ENCODE measurements at regions not wholly inside any gene's neighbourhood (a gene's known extent, or its start where the extent isn't known, plus 50 kb on each side); places are given as distances from the start of the nearest gene placed in this dataset.
A peak's percentile ranks its signal among the peaks of the same experiment; 100 is the strongest.

- no peak for DNase-seq
Measured at GRCh38 chr3:72144773-72145505, 360.0 kb upstream of the PROK2 start.

DNA sequence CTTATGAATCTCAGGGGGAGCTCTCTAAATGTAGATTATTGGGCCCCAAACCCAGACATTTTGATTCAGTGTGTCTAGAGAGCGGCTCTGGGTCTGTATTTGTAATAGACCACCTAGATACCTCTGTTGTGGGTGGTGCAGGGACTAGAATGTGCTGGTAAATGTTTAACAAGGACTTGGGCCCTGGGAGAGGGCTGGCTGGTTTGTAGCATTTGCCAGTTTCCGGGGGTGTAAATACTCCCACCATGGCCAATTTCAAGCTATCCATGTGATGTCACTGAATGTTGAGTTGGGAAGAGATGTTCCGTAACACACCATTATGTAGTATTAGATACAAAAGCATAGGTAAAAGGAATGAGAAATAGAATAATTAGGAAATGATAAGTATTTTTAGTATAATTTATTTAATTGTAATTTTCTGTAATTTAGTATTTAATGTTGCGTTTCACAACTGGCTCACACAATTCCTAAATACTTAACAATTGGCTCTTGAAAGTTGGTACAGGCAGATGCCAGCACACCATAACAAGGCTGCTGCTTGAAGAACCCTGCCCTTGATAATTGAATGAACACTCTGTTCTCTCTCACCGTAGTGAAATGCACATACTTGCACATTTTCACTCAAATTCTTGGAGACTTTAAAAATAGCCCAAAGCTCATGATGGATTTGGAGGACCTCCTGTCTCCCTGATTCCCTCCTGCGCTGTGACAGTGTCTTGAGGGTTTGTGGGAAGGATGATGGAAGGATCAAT is 359.2 kb upstream of the PROK2 start:
- no peak for DNase-seq

DNA sequence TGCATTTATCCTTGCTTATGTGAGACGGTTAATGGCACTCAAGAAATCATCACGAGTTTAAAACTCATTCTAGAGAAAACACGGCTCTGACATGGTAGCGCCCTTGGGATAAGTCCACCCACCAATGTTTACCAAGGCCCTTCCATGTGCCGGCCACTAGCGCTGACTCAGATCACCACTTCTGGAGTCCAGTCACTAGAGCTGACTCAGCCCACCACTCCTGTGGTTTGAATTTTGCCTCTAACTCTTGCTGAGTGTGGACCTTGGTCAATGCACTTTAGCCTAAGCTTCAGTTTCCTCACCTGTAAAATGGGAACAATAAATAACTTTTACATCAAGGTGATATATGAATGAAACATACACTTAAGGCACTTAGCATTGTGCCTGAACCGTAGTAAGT is 358.4 kb upstream of the PROK2 start:
- DNase-seq = no peak

DNA sequence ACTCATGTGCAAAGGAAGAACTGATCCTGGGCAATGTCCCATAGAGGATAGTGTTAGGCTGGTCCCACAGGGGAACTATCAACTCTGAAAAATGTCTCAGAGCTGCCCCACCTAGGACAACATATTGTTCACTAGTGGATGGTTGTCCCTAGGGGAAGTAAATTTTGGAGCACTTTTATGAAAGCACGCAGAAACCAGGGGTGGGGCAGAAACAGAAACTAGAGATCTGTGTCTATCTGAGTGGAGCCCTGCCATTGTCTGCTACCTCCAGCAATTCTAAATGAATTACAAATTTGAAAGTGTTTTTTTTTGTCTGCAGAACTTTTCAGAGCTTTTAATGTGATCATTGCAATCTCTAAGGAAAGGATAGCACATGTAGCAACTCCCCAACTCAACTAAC is 357.1 kb upstream of the PROK2 start:
- no peak for DNase-seq

DNA sequence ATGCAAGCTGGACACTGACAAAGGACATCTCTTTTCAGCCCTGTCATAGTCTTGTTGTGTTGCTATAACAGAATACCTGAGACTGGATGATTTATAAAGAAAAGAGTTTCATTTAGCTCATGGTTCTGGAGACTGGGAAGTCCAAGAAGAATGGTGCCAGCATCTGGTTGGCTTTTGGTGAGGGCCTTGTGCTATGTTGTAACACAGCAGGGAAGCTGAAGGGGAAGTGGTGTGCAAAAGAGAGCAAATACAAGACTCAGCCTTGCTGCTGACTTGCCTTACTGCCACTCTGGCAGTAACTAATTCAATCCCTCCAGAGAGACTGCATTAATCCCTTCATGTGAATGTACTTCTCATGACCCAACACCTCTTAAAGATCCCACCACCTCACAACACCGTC is 356.3 kb upstream of the PROK2 start:
- DNase-seq = no peak

- DNase-seq = no peak
Measured at GRCh38 chr3:72139316-72139715, 354.4 kb upstream of the PROK2 start.

- peak; percentile 49 for DNase-seq
Measured at GRCh38 chr3:72137865-72138861, 353.2 kb upstream of the PROK2 start.

GRCh38 chr3:72135636-72136035 is 350.7 kb upstream of the PROK2 start:
- DNase-seq = no peak

- no peak for DNase-seq
Measured at GRCh38 chr3:72134989-72135451, 350.1 kb upstream of the PROK2 start.

- no peak for DNase-seq
Measured at GRCh38 chr3:72133329-72134011, 348.5 kb upstream of the PROK2 start.

- no peak for DNase-seq
Measured at GRCh38 chr3:72131899-72132298, 347.0 kb upstream of the PROK2 start.

DNA sequence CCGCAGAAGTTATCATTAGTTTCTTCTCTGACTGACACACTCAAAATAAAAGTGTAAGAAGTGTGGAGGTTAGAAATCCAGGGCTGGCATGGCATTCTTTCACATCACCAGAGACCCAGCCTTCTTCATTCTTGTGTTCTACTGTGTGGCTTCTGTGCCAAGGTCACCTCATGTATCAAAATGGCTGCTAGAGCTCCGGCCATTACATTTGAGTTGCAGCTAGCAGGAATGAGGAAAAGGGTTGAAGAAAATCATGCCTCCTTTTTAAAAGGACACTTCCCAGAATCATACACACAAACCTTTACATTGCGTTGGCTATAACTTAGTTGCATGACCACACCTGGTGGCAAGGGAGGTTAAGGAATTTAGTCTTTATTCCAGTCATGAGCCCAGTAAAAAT is 345.6 kb upstream of the PROK2 start:
- DNase-seq = no peak

DNA sequence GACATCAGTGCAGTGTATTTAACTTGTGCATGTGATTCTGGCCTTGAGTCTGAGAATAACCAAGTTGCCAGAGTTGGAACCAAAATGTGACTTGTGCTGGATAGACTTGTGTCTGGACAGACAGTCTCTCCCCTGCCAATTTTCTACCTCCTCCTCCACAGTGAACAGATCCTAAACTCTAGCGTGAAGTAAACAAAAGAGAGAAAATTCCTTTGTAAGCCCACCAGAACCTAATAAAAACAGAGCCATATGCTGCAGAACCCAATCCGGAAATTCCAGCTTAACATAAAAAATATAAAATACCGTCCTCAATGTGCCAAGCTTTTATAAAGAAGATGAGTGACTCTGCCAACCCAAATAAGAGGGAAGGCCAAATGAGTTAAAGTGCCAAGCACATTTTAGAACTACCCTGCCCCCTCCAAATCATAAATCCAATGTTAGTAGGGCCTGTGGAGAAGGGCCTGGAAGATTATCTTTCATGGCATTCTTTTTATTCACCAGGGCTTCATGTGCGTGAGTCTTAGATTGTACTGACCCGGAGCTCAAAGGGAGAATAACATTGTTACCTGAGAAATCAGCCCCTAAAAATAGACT is 344.6 kb upstream of the PROK2 start:
- no peak for DNase-seq

DNA sequence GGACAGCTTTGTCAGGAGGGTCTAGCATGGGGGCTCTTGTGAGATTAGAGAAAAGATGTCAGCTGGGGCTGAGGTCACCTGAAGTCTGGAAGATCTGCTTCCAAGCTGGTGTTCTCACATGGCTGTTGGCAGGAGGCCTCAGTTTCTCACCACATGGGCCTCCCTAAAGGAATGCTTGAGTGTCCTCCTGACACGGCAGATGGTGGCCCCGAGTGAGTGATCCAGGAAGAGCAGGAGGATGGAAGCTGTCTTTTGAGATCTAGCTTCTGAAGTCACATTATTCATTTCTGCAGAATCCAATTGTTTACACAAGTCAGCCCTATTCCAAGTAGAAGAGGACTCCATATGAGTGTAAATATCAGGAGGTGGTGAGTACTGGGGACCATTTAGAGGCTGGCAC is 344.0 kb upstream of the PROK2 start:
- no peak for DNase-seq

GRCh38 chr3:72127844-72128243 is 342.9 kb upstream of the PROK2 start:
- no peak for DNase-seq

GRCh38 chr3:72127224-72127612 is 342.3 kb upstream of the PROK2 start:
- no peak for DNase-seq

GRCh38 chr3:72126441-72127223 is 341.7 kb upstream of the PROK2 start:
- no peak for DNase-seq

GRCh38 chr3:72123908-72124441 is 339.0 kb upstream of the PROK2 start:
- DNase-seq = no peak

- no peak for DNase-seq
Measured at GRCh38 chr3:72120806-72121778, 336.1 kb upstream of the PROK2 start.

GRCh38 chr3:72120039-72120438 is 335.1 kb upstream of the PROK2 start:
- DNase-seq = no peak
